SU-DHL-6 (cell line): ENCODE measurements at regions not wholly inside any gene's neighbourhood (a gene's known extent, or its start where the extent isn't known, plus 50 kb on each side); places are given as distances from the start of the nearest gene placed in this dataset.

Experiments
- CTCF ChIP-seq: fragments of 200-600 bp; sonication (generic); IDR thresholded peaks from one replicate; pipeline ENCODE4 v1.5.1; 2017; ENCODE audit warnings: antibody characterized with exemption, mild to moderate bottlenecking, low read length, moderate library complexity; ENCODE audit not compliant: insufficient read depth, poor library complexity, severe bottlenecking
- EZH2phosphoT487 ChIP-seq: fragments of 200-600 bp; sonication (generic), shearing (Covaris generic); conservative IDR thresholded peaks from 2 replicates; pipeline ENCODE4 v1.6.1; 2018; ENCODE audit warnings: mild to moderate bottlenecking, antibody characterized with exemption, low read length, moderate library complexity, mixed read lengths

GRCh38 chr10:23581906-23582450 lies 143.1 kb downstream of the OTUD1 start:
- TF ChIP-seq CTCF (no peak), EZH2phosphoT487 (no peak)
